Right lobe of liver (tissue), 6 donors: ENCODE measurements at regions not wholly inside any gene's neighbourhood (a gene's known extent, or its start where the extent isn't known, plus 50 kb on each side); places are given as distances from the start of the nearest gene placed in this dataset.

ENCODE experiments used
- ATAC-seq, 4 donors: fragments of 200-7000 bp; cut with Tn5 transposase; one replicate each; pipeline ENCODE4 v1.9.1; 2020; ENCODE audit warnings: mild to moderate bottlenecking in 4 of 4, moderate library complexity in 4 of 4
- DNase-seq, 3 donors: peaks; one replicate each; pipeline ENCODE4 v3.0.0-alpha.2; 2020
- H3K27ac ChIP-seq, 3 donors: fragments of 200-600 bp; one replicate each; pipeline ENCODE4 v1.8.0; 2022
- H3K27me3 ChIP-seq, 2 donors: fragments of 200-600 bp; one replicate each; pipeline ENCODE4 v1.8.0; 2022
- H3K36me3 ChIP-seq, 4 donors: fragments of 200-600 bp; sonication (generic) in 1 of 4; one replicate each; pipeline versions ENCODE4 v1.5.1 to v1.8.0; 2017 to 2022; ENCODE audit warnings: control low read depth in 1 of 4
- H3K4me1 ChIP-seq, 4 donors: fragments of 200-600 bp; sonication (generic) in 1 of 4; one replicate each; pipeline versions ENCODE4 v1.5.1 to v1.8.0; 2017 to 2022; ENCODE audit warnings: control low read depth in 1 of 4
- H3K4me3 ChIP-seq, 3 donors: fragments of 200-600 bp; one replicate each; pipeline ENCODE4 v1.8.0; 2022
- H3K9me3 ChIP-seq, 4 donors: fragments of 200-600 bp; sonication (generic) in 1 of 4; one replicate each; pipeline versions ENCODE4 v1.5.1 to v1.8.0; 2017 to 2022; ENCODE audit warnings: control low read depth in 1 of 4
- POLR2A ChIP-seq: fragments of 450-650 bp; IDR thresholded peaks from one replicate; pipeline ENCODE4 v1.6.1; 2017; ENCODE audit warnings: antibody characterized with exemption, mild to moderate bottlenecking
- WGBS: methylation state at CpG from one replicate; pipeline ENCODE4 v1.1.6; 2018; ENCODE audit warnings: low coverage, low lambda C conversion rate; ENCODE audit not compliant: insufficient coverage; ENCODE audit errors: missing lambda C conversion rate; 5-methylcytosine and 5-hydroxymethylcytosine counted together
- intact Hi-C, 2 donors: fragments of 100-400 bp; cut with DNase I; formaldehyde crosslinking; loops; one replicate each; pipeline versions ENCODE4 v1.11.2 to v1.14.1; 2022
- TF ChIP-seq, protein P1 (sequence below), 4 donors: fragments of 200-600 bp in 3 of 4; fragments of 450-650 bp in 1 of 4; IDR thresholded peaks; one replicate each; pipeline versions ENCODE4 v1.5.1 to v1.8.0; 2016 to 2022; ENCODE audit warnings: antibody characterized with exemption in 4 of 4, mild to moderate bottlenecking in 2 of 4
- donor health status: DM: no; HTN: yes; CAD: no.
- donor health status: DM: no; HTN: no; CAD: no.
- donor health status: DM: no; HTN: no; CAD: no.
- donor health status: DM: no; HTN: yes; CAD: no.
- donor health status: DM: no; HTN: yes; CAD: no.

DNA sequence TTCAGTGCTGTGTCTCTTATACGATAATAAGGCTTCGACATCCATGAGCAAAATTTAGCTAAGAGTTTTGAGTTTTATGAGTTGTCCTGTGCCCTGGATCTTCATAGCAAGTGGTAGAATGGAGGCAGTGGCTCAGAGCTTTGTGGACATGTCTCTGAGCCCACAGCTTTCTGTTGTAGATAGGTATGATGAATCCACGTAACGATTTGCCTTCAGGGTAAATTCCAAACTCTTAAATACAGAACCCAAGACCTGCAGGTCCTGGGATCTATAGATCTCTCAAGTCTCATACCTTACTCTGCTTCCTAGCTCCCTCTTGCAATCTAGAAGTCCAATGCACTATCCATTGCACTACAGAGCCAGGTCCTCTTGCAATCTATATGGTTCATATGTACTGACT lies 59.5 kb upstream of the TLE4 start:
- intact Hi-C loops, result no loop called here
- 46% methylated on average over 4 of the region's 4 CpGs for WGBS
- Histone ChIP-seq H3K27ac (no peak overlapping the region), H3K4me1 (no peaks in the 10 kb centered on the region), H3K36me3 (no peaks in the 10 kb centered on the region), H3K9me3 (no peaks in the 10 kb centered on the region), H3K4me3 (no peak overlapping the region), H3K27me3 (no peaks in the 10 kb centered on the region)
- DNase-seq (no peak), ATAC-seq (no peak)
- TF ChIP-seq, protein P1, sequence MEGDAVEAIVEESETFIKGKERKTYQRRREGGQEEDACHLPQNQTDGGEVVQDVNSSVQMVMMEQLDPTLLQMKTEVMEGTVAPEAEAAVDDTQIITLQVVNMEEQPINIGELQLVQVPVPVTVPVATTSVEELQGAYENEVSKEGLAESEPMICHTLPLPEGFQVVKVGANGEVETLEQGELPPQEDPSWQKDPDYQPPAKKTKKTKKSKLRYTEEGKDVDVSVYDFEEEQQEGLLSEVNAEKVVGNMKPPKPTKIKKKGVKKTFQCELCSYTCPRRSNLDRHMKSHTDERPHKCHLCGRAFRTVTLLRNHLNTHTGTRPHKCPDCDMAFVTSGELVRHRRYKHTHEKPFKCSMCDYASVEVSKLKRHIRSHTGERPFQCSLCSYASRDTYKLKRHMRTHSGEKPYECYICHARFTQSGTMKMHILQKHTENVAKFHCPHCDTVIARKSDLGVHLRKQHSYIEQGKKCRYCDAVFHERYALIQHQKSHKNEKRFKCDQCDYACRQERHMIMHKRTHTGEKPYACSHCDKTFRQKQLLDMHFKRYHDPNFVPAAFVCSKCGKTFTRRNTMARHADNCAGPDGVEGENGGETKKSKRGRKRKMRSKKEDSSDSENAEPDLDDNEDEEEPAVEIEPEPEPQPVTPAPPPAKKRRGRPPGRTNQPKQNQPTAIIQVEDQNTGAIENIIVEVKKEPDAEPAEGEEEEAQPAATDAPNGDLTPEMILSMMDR (IDR thresholded peaks at IDR 0.05), result no peak
- no peak for TF ChIP-seq POLR2A
